HFFc6 (cell line): ENCODE measurements at regions not wholly inside any gene's neighbourhood (a gene's known extent, or its start where the extent isn't known, plus 50 kb on each side); places are given as distances from the start of the nearest gene placed in this dataset.

ENCODE experiments used
- DNase-seq: peaks from one replicate; pipeline ENCODE4 v3.0.0-alpha.2; 2018
- H3K27ac Mint-ChIP-seq: 2 replicates; pipeline ENCODE4 v1.8.0; 2020; ENCODE audit warnings: mild to moderate bottlenecking, mixed read lengths
- H3K27me3 Mint-ChIP-seq: 2 replicates; pipeline ENCODE4 v1.8.0; 2021; ENCODE audit warnings: mild to moderate bottlenecking, moderate library complexity, mixed read lengths; ENCODE audit not compliant: insufficient read depth
- H3K36me3 Mint-ChIP-seq: 2 replicates; pipeline ENCODE4 v1.8.0; 2021; ENCODE audit warnings: low read depth, mixed read lengths
- H3K4me1 Mint-ChIP-seq: 2 replicates; pipeline ENCODE4 v1.8.0; 2020; ENCODE audit warnings: low read depth, mixed read lengths
- H3K4me3 Mint-ChIP-seq: 2 replicates; pipeline ENCODE4 v1.8.0; 2020; ENCODE audit warnings: mild to moderate bottlenecking, moderate library complexity, mixed read lengths
- H3K9me3 Mint-ChIP-seq: 2 replicates; pipeline ENCODE4 v1.8.0; 2020; ENCODE audit warnings: mild to moderate bottlenecking, mixed read lengths
- CTCF ChIP-seq: fragments of 200-600 bp; sonication (generic); IDR thresholded peaks from 2 replicates; pipeline ENCODE4 v1.5.0; 2021; ENCODE audit warnings: antibody characterized with exemption, mild to moderate bottlenecking

- Mint-ChIP-seq H3K4me3 (no peak overlapping the region), H3K27ac (no peak overlapping the region), H3K27me3 (peaks cover 6% of the 10 kb centered on the region; the same call in 1 of the 2 replicates), H3K9me3 (no peaks in the 10 kb centered on the region; the same call in 1 of the 2 replicates), H3K36me3 (no peaks in the 10 kb centered on the region), H3K4me1 (no peaks in the 10 kb centered on the region; the same call in 1 of the 2 replicates)
- no peak for TF ChIP-seq CTCF
- no peak for DNase-seq
Observed at GRCh38 chr20:11296951-11297350, 620.7 kb upstream of the BTBD3 start.

- H3K36me3 Mint-ChIP-seq, result no peaks in the 10 kb centered on the region
- no peak for TF ChIP-seq CTCF
- peaks cover 6% of the 10 kb centered on the region; the same call in 1 of the 2 replicates for H3K4me1 Mint-ChIP-seq
- no peak overlapping the region for H3K27ac Mint-ChIP-seq
- no peak overlapping the region for H3K4me3 Mint-ChIP-seq
- peaks cover 3% of the 10 kb centered on the region; the same call in 1 of the 2 replicates for H3K27me3 Mint-ChIP-seq
- no peak for DNase-seq
- H3K9me3 Mint-ChIP-seq, result no peaks in the 10 kb centered on the region; the same call in 1 of the 2 replicates
Observed at GRCh38 chr20:11301699-11302098, 616.0 kb upstream of the BTBD3 start.

- no peaks in the 10 kb centered on the region; the same call in 1 of the 2 replicates for H3K9me3 Mint-ChIP-seq
- H3K27me3 Mint-ChIP-seq, result peaks cover 3% of the 10 kb centered on the region; the same call in 1 of the 2 replicates
- DNase-seq, result peak; percentile 25
- no peaks in the 10 kb centered on the region for H3K36me3 Mint-ChIP-seq
- no peak for TF ChIP-seq CTCF
- peaks cover 6% of the 10 kb centered on the region; the same call in 1 of the 2 replicates for H3K4me1 Mint-ChIP-seq
- H3K27ac Mint-ChIP-seq, result no peak overlapping the region
- H3K4me3 Mint-ChIP-seq, result no peak overlapping the region
Observed at GRCh38 chr20:11302436-11302835, 615.3 kb upstream of the BTBD3 start.

- Mint-ChIP-seq H3K9me3 (no peaks in the 10 kb centered on the region; the same call in 1 of the 2 replicates), H3K27me3 (no peaks in the 10 kb centered on the region), H3K36me3 (no peaks in the 10 kb centered on the region), H3K27ac (no peak overlapping the region), H3K4me3 (no peak overlapping the region), H3K4me1 (peaks cover 6% of the 10 kb centered on the region; the same call in 1 of the 2 replicates)
- DNase-seq, result no peak
- no peak for TF ChIP-seq CTCF
Observed at GRCh38 chr20:11304795-11305194, 612.9 kb upstream of the BTBD3 start.

GRCh38 chr20:11305406-11305805, 612.3 kb upstream of the BTBD3 start:
- DNase-seq, result no peak
- TF ChIP-seq CTCF, result no peak
- H3K36me3 Mint-ChIP-seq, result no peaks in the 10 kb centered on the region

More at GRCh38 chr20:11305406-11305805, 612.3 kb upstream of the BTBD3 start:
- H3K27me3 Mint-ChIP-seq, result no peaks in the 10 kb centered on the region
- no peak overlapping the region for H3K27ac Mint-ChIP-seq
- no peak overlapping the region for H3K4me3 Mint-ChIP-seq
- no peaks in the 10 kb centered on the region; the same call in 1 of the 2 replicates for H3K9me3 Mint-ChIP-seq
- H3K4me1 Mint-ChIP-seq, result peaks cover 6% of the 10 kb centered on the region; the same call in 1 of the 2 replicates
